ENCODE measurements at regions not wholly inside any gene's neighbourhood (a gene's known extent, or its start where the extent isn't known, plus 50 kb on each side); places are given as distances from the start of the nearest gene placed in this dataset.

- ChIA-PET CTCF (no interaction called here), POLR2A (no interaction called here)
These were observed 543.8 kb upstream of the JAG1 start for GRCh38 chr20:11217326-11218172.

GRCh38 chr20:11218173-11218680 is 544.4 kb upstream of the JAG1 start:
- ChIA-PET POLR2A (no interaction called here), CTCF (no interaction called here)

- CTCF ChIA-PET: no interaction called here
- POLR2A ChIA-PET: no interaction called here
These were observed 545.4 kb upstream of the JAG1 start for GRCh38 chr20:11219192-11219591.

DNA sequence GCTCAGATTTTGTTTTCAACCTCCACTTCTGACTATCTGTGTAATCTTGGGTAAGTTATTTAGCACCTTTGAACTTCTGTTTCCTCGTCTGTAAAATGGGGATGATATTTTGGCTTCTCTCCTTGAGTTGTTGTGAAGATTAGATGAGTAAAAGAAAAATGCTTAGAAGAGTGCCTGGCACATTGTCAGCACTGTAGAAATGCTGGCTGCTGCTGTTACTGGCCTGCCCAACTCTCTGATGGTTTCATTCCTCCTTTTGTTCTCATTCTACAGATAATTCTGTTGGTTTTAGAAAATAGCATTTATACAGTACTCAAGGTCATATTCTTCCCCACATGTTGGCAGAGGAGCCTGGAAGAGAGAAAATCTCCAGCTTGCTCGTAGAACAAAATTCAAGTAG is 547.2 kb upstream of the JAG1 start:
- CTCF ChIA-PET: no interaction called here
- POLR2A ChIA-PET: no interaction called here

DNA sequence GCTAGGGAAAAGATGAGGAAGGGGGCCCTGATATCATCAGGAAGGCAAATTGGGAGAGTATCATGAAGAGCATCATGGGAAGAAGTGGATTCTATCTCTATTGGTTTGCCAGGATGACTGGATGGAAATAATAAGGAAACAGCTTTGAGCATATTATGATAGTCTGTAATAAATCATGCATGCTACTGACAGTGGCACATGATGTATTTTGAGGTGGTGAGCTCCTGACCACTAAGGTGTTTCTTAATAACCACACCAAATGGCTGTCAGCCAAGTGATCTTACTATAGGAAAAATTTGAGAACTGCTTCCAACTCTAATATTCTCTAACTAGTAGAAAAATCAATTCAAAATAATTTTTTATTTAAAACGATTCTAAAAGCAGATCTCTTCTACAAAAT is 548.4 kb upstream of the JAG1 start:
- POLR2A ChIA-PET: no interaction called here
- CTCF ChIA-PET: no interaction called here

GRCh38 chr20:11227602-11228001 is 553.8 kb upstream of the JAG1 start:
- ChIA-PET CTCF (no interaction called here), POLR2A (no interaction called here)

DNA sequence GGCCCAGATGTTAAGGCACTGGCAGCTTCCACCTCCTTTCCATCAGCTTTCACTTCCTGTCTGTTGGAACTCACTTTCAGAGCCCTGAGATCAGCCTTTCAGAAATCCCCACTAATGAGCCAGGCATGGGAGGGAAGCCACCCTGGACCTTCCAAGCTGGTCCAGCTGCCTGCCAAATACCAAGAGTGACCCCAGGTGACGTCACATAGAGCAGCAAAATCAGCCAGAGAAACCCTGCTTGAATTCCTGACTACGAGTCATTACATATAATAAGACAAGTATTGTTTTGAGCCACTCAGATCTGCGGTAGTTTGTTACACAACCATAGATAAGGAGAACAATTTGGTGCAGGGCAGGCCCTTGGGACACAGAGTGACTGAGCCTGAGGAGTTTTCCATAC is 556.0 kb upstream of the JAG1 start:
- ChIA-PET POLR2A (no interaction called here), CTCF (no interaction called here)

DNA sequence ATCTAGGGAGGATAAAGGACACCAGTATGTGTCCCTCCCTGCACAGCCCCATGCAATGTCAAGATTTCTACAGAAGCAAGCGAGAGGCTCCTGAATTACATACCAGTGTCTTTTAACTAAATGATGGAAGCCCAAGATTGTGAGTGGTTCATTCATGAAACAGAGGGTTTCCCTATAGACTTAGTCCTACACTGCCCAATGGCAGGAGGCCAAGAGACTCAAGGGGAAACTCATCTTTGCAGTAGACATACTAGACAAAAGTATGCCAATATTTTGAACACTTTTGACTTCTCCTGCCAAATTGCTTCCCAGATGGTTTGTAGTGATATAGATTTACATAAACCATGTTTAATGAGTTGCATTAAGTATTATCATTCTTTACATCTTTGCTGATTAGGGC is 557.2 kb upstream of the JAG1 start:
- CTCF ChIA-PET: no interaction called here
- POLR2A ChIA-PET: no interaction called here

DNA sequence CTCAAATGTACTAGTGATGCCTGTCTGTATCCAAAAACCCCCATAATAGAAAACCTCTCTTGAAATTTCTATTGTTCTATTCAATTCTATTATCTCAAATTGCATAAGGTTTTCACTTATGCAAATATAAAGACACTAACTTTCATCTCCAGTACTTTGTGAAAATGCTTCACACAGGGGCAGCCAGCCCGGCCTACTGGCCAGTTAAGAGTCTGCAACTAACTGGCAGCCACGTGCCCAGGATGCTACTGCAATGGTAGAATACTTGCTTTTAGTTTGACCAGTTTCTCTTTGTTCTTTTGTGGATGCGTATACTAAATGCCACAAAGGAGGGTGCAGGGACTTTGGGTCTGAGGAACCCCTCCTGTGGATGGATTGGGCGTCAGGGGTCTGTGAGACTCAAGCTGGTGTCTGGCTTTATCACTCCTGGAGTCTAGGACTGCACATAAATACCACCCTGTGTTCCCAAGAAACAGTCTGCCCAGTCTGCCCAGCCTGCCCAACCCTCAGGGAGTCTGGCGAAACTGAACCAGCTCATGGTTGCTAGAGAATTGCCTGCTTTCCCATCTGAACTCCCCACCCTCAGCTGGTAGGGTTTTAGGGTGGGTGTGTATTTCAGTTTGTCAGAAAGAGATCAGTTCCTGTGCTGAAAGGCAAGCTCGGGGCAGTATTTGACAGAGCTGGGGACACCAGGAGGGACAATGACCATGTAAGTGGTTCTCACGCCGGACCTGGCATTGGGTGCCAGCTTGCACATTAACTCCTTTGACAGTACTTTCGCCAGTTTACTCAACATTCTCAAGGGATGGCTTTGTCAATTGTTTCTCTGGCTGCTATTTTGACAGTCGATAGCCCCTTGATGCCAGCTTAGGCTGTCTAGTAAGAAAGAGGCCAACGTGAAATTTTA is 558.2 kb upstream of the JAG1 start:
- POLR2A ChIA-PET: no interaction called here
- CTCF ChIA-PET: no interaction called here

- ChIA-PET POLR2A (no interaction called here), CTCF (no interaction called here)
These were observed 559.1 kb upstream of the JAG1 start for GRCh38 chr20:11232896-11233295.

GRCh38 chr20:11234181-11234580 is 560.4 kb upstream of the JAG1 start:
- ChIA-PET CTCF (no interaction called here), POLR2A (no interaction called here)

GRCh38 chr20:11234608-11235007 is 560.8 kb upstream of the JAG1 start:
- ChIA-PET POLR2A (no interaction called here), CTCF (no interaction called here)

DNA sequence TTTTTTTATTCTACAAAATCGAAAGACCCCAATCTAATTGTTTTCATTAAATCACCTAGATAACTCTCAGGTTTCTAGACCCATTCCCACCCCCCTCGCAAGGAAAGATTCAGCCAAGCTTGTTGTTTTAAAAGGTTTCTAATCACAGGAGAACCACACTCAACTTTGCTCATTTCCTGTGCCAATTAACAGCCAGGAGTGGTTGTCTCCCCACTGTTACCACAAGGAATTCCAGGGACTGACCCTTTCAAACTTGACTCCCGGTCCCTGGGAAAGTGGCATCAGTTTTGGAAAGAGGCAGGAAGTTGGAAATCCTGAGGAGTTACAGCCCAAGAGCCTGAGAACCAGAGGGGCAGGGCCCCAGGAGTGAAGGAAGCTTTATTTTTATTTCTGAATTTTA is 561.3 kb upstream of the JAG1 start:
- CTCF ChIA-PET: no interaction called here
- POLR2A ChIA-PET: no interaction called here

- ChIA-PET POLR2A (no interaction called here), CTCF (no interaction called here)
These were observed 568.5 kb upstream of the JAG1 start for GRCh38 chr20:11242320-11242719.

DNA sequence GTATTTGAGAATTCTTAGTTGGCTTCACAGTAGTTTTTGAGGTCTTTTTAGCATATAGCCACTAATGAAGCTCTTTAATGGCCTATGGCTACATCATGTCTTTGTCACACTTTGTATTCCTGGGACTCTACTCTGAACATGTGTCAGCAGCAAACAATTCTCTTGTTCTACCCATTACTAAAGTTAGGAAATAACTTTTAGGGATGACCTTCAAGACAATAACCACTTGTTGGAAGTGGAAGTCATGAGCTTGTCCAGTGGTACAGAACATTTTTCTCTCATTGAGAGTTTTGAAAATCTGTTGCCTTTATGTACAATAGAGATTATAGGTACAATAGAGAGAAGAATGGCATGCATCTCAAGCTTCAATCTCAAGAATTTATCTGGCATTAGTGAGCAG is 571.6 kb upstream of the JAG1 start:
- POLR2A ChIA-PET: no interaction called here
- CTCF ChIA-PET: no interaction called here

DNA sequence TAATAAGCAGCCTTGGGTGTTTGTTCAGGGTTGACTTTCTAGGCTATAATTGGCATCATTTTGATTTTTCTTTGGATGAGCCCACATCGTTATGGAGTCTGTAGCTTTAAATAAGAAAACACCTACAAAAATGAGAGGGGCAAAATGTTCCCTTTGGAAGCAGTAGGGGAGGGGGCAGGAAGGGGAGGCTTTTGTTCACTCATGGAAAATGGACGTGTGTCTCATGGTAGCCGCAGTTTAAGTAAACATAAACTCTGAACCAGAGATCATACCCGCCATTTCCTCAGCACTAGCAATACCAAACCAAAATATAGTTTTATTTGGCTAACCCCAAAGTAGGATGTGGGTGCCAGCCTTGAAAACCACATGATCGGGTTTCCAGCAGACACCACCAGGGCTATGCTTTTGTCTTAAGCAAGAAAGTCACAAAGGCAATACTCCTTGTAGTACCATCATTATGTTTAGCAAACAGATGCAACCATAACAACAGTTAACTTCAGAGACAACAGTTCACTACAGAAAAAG is 572.5 kb upstream of the JAG1 start:
- ChIA-PET POLR2A (no interaction called here), CTCF (no interaction called here)

- CTCF ChIA-PET: no interaction called here
- POLR2A ChIA-PET: no interaction called here
These were observed 573.5 kb upstream of the JAG1 start for GRCh38 chr20:11247046-11248010.

- CTCF ChIA-PET: no interaction called here
- POLR2A ChIA-PET: no interaction called here
These were observed 574.2 kb upstream of the JAG1 start for GRCh38 chr20:11248011-11248409.

DNA sequence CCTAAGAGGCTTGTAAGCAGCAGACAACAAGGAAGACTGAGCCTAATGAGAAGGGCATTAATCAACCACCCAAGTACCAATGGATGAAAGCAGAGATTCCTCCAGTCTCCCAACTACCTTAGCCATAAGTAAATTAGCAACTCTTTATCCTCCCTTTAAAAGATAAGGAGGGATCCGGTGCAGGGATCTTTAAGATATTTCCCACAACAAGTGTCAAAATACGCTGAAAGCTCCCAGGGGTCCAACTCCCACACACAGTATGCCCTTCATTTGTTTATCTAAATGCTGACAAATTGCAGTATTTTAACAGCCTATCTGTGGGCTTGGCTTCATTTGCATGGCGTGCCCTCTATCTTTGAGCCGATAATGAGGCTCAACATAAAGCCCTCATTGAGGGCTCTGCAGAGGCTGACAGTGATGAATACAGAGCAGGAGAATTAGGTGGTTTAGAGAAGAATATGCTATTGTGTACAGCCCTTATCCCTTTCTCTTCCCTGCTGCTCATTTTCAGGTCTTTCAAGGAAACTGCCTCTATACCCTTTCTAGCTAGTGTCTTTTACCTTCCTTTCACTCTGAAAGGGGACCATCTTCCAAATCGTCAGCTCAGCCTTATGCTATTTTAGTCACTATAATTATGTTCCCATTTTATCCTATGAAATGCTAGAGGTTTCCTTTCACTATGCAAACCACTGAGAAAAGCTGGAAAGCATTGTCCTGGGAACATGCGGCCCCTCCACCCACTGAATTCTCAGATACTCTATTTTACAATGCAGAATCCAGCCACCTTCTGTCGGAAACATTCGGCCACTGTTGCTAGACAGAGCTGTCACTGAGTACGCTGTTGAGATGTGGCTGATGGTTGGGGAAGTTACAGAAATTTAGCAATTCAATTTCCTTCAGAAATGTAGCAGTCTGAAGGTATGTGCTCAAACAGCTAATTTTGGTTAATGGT is 575.2 kb upstream of the JAG1 start:
- CTCF ChIA-PET: no interaction called here

More for the DNA sequence above, 575.2 kb upstream of the JAG1 start:
- POLR2A ChIA-PET: no interaction called here

Measured in activated CD8-positive, alpha-beta memory T cell treated with anti-CD3 and anti-CD28 coated beads for 36 hours (primary cell).